ENCODE measurements at regions not wholly inside any gene's neighbourhood (a gene's known extent, or its start where the extent isn't known, plus 50 kb on each side); places are given as distances from the start of the nearest gene placed in this dataset.
"Not testable (repeated sequence)": the region's sequence is repeated elsewhere in the genome, so short reads cannot be mapped to it uniquely, and the experiment has no call there.

DNA sequence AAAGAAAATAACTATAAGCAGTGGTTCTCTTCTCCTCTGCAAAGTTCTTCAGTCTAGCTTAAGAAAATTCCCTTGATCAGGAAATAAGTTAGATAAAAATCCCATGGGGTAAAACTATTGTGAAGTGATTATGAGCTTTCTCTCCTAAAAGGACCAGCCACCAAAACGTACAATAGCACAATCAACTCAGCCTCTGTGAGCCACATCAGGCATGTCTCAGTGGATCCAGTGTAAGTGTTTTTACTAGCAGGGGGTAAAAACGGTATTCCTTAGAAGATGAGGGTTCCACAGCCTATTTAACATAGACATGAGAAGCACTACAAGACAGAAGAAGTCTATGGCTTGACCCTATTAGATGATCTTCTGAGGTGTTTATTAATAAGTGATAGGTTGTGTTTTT is 503.2 kb downstream of the PIK3C3 start:
- no peak for DNase-seq (ENCODE audit: low read depth, low spot score)

DNA sequence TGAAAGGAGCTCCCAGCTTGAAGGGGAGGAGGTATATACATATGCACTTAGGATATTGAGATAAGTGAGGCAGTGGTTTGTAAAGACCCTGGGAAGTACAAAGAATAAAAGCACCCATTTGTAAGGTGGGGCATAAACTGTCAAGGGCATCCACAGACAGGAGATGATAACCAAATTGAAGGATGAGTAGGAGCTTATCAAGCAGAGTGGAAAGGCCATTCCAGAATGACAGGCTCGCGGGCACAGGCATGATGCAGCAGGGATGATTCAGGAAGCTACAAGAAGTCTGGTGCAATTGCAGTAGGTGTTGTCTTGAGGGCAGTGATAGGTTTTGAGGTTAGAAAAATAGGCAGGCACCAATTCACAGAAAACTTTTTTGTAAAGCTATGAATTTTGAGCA is 504.8 kb downstream of the PIK3C3 start:
- no peak for DNase-seq (ENCODE audit: low read depth, low spot score)

DNA sequence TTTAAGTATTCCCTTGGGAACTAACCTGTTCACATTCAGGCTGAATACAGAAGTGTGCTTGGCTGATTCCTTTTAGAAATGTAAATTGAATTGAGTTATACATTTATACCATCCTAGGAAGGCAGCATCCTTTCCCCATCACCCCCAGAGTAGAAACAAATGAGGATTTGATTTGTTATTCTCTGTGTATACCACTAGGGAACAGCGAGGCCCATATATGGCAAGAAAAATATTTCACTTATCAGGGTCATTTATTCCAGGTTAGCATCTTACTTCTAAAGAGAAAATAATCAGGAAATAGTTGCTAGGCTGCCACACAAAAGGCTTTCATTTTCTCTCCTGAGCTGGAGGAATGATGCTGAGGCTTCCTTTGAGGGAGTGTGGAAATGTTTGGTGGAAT is 516.9 kb downstream of the PIK3C3 start:
- DNase-seq (ENCODE audit: low read depth, low spot score): no peak

DNA sequence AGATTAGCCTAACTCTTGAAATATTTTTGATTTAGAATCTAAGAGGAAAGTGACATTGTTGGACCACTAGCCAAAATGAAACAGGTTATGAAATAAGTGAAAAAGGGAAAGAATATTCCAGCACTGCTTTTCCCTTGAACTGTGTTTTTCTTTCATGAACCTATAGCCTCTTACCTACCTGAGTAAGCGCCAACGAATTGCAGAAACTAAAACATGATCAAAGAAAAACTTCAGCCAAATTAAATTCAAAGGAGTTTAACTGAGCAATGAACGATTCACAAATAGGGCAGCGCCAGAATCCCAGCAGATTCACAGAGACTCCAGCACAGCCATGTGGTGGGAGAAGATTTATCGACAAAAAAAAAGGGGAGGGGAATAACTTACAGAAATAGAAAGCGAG is 518.6 kb downstream of the PIK3C3 start:
- DNase-seq (ENCODE audit: low read depth, low spot score): no peak

DNA sequence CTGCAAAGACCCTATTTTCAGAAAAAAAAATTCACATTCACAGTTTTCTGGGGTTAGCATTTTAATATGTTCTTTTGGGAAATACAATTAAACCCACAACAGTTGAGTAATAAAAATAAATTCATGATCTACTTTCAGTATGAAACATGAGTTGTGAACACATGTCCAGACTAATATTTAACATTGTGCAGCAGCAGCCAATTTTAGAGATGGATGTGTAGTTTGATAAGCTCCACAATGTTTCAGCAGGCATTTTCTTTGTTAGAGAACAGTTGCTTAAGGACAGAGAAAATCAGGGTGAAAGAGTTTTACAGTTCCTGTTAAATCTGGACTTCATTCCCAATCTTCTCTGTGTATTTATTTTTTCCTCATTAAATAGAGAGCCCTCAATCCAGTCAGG is 519.5 kb downstream of the PIK3C3 start:
- no peak for DNase-seq (ENCODE audit: low read depth, low spot score)

DNA sequence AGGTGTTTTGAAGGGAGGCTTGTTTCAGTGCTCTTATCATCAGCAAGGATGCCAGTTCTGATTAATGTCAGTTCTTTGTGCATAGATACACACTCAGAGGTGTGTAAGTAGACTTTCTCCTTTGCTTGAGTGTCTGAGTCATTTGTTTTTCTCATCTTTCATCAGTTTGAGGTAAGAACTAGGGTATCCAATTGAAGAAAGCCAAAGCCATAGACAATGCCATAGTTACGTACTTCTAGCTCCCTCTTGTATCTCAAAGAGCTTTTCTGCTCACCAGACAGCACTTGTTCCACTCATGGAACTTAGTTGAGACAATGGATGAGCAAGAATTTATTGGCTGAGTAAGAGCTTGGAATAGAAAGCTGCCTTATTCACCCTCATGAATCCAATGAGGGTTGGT is 520.1 kb downstream of the PIK3C3 start:
- DNase-seq (ENCODE audit: low read depth, low spot score): no peak

DNA sequence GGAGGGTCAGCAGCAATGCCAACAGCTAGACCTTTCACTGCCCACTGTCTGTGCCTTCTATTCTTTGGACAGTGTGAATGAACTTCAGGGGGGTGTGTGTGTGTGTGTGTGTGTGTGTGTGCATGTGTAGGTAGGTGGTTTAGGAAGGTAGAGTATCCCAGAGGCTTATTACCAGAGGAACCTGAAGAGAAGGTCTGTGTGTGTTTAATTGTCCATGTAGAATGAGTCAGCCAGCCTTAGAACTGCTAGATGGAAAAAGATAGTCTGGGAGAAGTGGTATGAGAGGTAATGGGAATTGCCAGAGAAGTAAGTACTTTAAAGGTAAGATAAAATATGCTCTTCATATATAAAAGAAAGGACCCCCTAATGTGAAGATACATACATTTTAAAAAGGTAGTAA is 522.2 kb downstream of the PIK3C3 start:
- DNase-seq (ENCODE audit: low read depth, low spot score): no peak

DNA sequence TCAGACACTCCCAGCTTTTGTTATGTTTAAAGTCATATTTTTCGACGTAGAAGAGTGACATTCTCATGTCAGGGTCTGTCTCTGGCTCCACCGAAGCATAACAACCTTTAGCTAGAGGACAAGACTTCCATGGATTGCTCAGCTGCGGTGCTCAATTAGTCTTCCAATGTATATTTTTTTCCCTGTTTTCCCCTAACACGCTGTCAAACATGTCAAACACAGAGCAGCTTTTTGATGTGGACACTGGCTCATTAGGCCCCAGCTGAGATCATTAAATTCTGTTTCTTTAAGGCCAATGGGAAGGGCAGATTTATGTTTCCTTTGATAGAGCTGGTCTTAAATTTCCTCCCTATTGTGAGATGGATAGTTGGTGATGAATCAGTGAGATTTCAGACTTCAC is 525.4 kb downstream of the PIK3C3 start:
- no peak for DNase-seq (ENCODE audit: low read depth, low spot score)

DNA sequence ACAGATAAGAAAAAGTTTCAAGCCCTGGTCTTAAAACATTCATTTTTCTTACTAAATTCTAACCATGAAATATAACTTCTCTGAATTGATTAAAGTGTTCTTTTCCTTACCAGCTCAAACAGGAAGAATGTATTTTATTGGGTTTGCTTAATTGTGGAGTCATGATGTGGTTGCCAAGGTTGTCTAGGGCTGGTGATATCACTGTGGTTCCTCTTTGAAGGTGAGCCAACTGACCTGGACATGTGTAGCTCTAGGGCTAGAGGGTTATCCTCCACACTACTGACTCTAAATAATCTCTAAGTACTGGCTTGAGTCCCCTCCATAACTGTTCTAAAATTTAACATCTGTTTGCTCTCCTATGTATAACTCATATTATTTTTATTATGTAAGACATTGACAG is 529.6 kb downstream of the PIK3C3 start:
- DNase-seq (ENCODE audit: low read depth, low spot score): no peak

DNA sequence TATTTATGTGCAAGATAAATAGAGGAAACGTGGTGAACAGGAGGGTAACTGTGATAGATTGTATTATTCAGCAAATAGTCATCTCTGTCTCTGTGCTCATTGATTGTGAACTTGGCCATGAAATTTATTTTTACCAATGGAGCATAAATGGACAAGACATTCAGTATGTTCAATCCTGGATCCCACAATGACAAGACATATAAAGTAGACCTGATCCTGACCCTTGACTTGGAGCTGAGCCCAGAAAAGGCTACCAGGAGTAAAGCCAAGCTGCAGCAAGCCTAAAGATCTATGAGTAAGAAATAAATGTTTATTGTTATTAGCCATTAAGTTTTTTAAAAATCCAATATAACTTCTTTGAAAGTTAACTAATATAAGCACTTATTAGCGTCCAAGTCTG is 531.2 kb downstream of the PIK3C3 start:
- no peak for DNase-seq (ENCODE audit: low read depth, low spot score)

DNA sequence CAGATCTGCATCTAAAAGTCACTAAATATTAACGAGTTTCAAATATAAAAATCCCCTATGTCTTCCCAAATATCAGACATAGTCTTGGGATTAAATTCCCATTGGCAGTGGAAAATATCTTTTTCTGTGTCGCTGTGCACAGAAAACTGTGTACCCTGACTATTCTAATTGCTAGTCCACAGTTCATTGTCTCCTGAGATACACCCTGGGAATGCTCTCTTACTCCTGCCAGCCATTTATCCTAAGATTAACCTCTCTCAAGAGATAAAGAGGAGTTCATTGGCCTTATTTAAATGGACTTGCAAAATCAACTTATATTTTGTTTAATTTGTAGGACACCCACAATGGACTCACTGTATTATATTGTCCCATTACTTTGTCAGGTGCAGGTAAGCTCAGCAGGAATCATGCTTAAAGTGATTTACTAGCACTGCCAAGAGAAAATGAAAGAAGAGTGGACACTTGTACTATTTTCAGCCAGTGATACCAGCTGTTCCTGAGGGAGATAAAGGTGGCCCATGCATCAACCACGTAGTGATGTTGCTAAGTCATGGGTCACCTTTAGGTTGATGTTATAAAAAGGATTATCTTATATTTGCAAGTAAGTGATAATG is 553.8 kb downstream of the PIK3C3 start:
- DNase-seq (ENCODE audit: low read depth, low spot score): no peak

DNA sequence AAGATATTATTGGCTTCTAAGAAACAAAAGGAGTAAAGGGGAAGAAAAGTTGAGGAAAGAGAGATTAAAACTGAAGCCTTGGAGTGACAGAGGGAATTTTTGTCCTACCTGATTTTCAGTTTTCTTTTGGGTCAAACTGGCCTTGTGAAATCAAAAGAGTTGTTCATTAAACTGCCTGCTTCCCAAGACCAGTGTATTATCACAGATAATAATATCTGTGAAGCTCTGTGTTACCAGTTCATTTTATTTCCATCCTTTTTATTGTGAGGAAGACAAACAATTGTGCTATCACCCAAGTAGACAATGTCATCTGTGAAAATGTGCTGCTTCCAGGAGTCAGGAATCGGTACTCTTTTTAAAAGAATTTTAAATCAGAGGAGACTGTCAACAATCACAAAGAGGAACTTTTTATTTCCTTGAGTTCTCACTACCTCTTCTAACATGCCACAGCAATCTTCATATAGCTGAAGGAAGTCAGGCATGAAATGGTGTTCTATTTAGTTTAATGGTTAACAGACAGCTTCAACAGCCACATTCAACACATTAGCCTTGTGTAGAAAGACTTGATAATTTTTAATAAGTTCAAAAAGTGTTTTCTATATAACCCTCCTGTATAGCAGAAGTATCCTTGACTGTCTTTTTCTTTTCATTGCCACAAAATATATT is 554.8 kb downstream of the PIK3C3 start:
- no peak for DNase-seq (ENCODE audit: low read depth, low spot score)

DNA sequence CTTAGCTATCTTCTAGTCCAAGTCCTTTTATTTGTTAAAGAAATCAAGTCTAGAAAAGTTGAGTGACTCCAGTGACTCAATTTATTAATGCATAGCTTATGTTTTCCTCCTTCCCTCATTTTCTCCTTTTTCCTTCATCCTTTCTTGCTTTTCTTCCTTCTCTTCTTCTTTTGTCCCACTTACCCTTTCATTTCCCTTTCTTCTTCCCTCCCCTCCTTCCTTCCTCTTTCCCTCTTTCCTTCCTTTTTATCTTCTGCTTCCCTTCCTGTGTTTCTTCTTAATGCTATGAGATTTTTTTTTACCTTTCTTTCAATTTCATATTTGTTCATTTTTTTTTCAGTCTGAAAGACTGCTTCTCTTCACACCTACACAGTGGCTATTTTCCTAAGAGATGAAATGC is 555.5 kb downstream of the PIK3C3 start:
- no peak for DNase-seq (ENCODE audit: low read depth, low spot score)

DNA sequence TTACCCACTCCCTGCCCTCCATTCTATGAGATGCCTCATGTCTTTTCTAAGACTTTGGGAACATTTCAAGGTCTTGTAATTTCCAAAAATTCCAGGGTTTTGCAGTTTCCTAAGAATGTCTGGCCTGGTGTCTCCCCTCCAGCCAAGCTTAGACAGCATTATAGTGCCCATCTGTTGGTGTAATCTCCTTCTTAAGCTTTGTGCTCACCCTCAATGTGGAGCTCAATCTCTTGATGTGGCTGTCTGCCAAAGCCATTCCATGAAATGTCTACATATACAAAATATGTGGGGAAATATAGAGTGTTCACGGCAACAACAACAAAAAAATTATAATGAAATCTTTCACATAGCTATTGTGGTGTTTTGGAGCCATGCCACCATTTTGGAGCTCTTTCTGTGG is 558.4 kb downstream of the PIK3C3 start:
- DNase-seq (ENCODE audit: low read depth, low spot score): no peak

DNA sequence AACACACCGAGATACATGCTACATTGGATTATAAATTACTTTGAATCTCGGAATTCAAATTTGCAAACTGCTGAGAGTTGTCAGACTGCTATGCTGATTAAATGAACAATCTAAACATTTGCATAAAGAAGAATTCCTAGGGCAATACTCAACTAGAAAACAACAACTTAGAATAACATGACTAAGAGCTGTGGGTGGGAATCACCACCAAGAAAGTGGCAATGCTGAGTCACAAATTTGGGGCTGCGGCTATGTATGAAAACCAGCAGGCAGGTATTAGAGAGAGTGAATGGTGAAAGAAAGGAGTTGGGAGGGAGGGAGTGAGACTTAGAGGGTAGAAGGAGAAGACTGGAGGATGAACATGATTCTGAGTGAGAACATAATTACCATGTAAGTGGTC is 559.5 kb downstream of the PIK3C3 start:
- DNase-seq (ENCODE audit: low read depth, low spot score): no peak

DNA sequence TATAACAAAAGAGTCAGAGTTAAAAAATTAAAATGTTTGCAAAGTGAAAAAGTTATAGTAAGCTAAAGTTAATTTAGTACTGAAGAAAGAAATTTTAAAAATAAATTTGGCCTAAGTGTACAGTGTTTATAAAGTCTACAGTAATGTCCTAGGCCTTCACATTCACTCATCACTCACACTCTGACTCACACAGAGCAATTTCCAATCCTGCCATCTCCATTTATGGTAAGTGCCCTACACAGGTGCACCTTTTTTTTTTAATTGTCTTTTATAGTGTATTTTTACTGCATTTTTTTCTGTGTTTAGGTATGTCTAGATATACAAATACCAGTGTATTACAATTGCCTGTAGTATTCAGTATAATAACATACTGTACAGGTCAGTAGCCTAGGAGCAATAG is 562.9 kb downstream of the PIK3C3 start:
- no peak for DNase-seq (ENCODE audit: low read depth, low spot score)

DNA sequence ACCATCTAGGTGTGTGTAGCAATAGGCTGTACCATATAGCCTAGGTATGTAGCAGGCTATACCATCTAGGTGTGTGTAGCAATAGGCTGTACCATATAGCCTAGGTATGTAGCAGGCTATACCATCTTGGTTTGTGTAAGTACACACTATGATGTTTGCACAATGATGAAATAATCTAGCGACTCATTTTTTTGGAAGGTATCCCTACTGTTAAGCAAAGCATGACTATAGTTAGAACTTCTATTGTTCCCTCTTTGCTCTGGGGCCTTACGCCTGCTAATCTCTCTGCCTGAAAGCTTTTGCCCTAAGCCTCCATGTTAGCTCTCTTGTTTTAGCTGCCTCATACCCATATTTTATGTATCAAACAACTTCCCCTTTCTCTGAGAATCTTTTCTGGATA is 563.3 kb downstream of the PIK3C3 start:
- not testable (repeated sequence) for DNase-seq (ENCODE audit: low read depth, low spot score)

DNA sequence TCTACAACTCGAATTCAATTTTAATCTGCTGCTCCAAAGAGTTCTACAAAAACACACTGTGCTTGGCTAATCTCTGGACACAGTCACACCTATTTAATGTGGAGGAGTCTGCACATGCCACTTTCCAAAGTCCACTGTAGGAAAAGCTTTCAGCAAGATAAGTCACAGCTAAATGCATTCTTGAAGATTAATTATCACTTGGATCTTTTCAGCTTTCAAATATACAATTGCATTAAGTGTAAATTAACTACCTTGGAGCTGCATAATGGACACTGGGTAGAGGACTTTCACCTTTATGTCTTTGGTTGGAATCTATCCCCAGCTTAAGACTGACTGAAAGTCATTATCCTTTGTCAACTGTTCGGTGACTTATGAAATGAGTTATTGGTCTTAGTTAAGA is 565.1 kb downstream of the PIK3C3 start:
- no peak for DNase-seq (ENCODE audit: low read depth, low spot score)

DNA sequence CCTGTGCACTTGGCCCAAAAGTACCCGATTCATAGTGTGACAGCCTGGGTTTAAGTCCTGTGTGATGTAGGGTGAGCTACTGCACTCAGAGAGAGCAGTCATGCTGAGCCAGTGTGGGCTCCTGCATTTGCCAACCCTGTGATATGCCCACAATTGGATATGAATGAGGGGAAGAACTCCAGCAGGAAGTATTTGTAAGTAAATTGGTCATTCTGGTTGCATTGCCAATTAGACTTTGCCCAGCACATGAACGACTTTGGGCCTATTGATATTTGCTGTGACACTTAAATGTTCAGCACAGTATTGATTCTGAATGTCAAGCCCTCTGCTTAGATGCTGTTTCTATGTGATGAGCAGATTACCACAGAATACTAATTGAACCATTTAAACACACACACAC is 570.9 kb downstream of the PIK3C3 start:
- no peak for DNase-seq (ENCODE audit: low read depth, low spot score)

DNA sequence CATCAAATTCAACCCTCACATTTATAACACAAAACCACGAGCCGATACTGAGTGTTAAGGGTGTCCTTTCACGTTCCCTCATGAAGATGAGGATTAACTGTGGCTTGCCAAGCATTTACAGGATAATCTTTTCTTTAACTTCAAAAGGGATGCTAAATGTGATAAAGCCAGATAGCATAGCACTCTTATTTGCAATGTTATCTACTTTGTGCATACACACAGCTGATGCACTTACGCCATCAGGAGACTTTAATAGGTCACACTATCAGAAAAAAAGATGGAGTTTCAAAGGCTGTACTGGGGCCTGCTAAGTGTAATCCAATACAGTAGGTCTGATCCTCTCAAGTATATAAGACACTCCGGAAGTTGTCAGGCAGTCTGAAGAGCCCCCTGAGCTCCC is 572.7 kb downstream of the PIK3C3 start:
- no peak for DNase-seq (ENCODE audit: low read depth, low spot score)

DNA sequence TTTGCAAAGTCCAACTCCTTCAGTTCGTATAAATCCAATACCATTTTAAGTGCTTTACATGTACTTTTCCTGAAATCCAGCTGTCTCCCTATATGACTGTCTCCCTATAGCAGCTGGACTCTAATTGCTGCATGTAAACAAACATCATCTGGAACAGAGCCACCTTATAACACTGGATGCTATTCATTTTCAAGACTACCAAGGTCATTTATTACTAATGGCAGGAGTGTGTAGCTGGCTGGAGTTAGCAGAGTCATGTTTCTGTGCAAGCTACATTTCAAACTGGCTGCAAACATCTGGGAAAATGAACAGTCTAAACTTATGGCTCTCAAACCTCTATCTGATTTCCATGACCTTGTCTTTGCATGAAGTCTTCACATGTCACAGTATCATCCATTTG is 575.2 kb downstream of the PIK3C3 start:
- DNase-seq (ENCODE audit: low read depth, low spot score): no peak

DNA sequence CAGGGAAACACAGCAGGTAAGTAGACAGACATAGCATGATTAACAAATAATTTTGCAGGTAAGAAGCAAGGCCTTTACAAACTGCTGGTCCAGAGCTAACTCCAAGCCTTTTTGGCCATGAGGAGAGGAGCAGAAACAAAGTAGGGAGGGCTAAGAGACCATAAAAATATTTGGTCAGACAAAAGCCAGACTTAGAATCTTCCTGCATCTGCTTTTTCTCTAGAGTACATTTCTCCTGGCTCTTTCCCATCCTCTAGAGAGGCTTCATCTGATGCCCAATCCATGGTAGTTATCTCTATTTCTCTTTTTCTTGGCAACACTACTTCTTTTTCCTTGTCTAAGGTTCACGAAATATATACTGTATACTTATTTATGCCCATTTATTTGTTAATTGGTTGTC is 577.1 kb downstream of the PIK3C3 start:
- no peak for DNase-seq (ENCODE audit: low read depth, low spot score)

DNA sequence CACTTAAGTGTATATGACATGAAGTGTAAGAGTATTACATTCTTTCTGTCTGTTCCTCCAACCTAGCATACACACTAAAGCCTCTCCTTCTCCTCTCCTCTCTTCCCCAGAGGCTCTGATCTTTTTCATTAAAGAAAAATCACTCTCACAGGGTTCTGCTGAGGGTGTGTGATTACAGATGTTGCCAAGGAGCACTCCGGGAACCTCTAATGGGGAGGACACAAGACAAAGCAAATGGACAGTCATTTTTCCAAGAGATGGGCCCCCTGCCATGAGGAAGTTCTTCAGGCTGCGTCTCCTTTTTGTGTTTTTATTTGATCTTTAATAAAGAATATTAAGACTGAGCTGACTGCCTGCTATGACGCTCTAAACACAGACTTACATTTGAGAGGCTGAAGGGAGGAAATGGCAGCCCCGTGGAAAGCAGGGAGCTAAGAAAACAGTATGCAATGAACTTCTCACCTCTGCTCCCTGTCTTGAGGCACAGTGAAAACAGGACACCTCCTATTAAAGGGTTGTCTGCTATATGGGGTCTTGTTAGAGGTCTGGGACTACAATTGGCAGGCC is 578.1 kb downstream of the PIK3C3 start:
- no peak for DNase-seq (ENCODE audit: low read depth, low spot score)
